Stimulated activated CD8-positive, alpha-beta memory T cell treated with anti-CD3 and anti-CD28 coated beads, Interleukin-12 subunit alpha, Interleukin-12 subunit beta, amount 100 ng/mL, for 24 hours (primary cell): ENCODE measurements at regions not wholly inside any gene's neighbourhood (a gene's known extent, or its start where the extent isn't known, plus 50 kb on each side); places are given as distances from the start of the nearest gene placed in this dataset.

Experiments
- DNase-seq: peaks from one replicate; pipeline ENCODE4 v3.0.0-alpha.2; 2020; ENCODE audit errors: extremely low read depth

DNA sequence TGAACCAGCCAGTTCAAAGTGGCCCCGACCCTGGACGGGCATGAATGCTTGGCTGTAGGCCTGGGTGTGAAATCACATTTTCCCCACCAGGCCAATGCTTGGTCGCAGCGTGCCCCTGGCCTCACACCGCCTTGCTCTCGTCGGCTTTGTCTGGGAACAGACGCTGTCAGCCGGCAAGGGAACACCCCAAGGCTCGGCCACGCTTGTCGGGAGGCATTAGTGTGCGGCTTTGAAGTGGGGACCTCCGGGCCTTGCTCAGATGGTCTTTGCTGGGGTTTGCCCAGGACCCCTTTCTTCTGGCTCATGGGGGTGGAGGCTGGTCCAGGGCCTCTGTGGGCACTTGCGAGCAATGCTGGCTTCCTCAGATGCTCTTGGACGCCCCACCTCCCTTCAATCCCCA lies 79.1 kb downstream of the INHBB start:
- DNase-seq = no peak

DNA sequence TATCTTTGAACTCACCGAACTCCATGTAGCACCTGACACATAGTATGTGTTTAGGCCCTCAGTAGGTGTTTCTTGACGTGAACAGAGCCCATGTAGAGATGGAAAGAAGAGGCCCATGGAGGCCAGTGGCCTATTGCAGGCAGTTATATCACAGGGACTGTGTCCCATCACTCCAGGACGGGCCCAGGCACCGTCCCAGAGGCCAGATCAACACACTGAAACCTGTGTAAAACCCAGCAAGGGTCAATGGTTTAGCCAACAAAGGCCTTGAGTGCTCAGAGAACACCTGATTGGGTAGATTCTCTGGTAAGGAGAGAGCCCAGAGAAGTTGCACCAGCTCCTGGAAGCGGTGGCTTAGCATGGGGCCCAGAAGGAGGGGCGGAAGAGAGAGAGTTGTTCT lies 82.8 kb downstream of the INHBB start:
- DNase-seq = no peak

DNA sequence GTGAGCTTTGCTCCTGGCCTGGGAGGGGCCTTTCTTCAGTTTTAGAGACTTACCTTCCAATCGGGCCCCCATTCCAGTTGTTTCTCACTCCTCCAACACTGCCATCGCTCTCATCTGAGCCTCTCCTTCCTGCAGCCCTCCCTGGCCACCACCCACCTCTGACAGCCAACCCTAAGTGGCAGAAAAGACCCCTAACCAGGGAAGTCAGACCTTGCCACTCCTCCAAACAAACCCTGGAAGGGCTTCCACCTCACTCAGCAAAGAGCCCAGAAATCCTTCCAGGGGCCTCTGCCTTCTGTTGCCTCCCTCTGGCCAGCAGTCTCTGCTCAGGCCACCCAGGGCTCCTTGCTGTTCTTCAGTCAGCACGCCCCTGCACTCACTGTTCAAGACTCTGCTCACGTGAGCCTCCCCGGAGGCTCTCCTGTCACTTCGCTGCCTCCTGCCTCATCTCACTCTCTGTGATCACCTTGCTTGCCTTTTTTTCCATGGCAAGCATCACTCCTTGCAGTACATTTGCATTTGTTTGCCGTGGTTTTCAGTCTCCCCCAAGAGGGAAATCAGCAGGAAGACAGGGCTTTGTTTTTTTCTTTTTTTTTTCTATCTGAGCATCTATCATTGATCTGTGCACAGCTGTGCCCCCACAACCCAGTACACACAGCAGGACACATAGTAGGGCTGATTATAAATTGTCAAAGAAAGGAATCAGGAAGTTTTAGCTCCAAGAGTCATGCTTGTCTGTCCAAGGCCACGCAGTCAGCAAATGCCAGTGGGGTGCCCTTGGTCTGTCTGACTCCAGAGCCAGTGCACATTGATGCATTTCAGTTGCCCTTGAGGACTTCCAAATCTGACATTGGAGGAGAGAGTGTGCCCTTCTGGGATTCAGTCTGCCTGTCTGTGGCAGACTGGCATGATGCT lies 83.9 kb downstream of the INHBB start:
- no peak for DNase-seq

DNA sequence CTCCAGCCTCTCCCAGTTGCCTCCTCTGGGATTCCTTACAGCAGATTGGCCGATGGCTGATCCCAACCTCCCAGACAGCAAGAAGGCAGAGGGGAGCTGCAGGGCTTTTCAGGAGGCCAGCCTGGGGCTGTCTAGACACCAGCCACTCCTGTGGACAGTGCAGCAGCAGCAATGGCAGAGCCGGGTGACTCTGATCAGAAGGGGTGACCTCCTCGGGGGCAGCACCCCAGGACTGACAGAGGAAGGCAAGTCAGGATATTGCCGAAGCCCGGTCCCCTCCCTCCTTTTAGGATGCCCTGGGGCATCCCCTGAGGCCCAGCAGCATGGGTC lies 84.5 kb downstream of the INHBB start:
- DNase-seq = no peak

DNA sequence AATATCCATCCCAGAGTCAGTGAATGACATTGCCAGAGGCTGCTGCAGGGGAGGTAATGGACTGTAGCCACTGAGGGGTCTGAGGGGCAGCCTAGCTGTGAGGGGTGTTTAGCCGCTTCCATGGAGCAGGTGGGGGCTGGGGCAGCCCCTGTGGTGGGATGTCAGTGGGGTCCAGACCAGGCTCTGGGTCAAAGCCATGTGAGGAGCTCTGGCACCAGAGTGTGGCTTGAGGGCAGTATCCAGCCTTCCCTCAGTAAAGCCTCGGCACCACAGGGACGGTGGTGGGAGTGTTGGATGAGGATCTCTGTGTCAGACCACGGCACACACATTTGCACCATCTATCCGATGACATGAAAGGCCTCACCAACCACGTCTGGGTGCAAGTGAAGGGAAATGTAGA lies 85.0 kb downstream of the INHBB start:
- DNase-seq = no peak

DNA sequence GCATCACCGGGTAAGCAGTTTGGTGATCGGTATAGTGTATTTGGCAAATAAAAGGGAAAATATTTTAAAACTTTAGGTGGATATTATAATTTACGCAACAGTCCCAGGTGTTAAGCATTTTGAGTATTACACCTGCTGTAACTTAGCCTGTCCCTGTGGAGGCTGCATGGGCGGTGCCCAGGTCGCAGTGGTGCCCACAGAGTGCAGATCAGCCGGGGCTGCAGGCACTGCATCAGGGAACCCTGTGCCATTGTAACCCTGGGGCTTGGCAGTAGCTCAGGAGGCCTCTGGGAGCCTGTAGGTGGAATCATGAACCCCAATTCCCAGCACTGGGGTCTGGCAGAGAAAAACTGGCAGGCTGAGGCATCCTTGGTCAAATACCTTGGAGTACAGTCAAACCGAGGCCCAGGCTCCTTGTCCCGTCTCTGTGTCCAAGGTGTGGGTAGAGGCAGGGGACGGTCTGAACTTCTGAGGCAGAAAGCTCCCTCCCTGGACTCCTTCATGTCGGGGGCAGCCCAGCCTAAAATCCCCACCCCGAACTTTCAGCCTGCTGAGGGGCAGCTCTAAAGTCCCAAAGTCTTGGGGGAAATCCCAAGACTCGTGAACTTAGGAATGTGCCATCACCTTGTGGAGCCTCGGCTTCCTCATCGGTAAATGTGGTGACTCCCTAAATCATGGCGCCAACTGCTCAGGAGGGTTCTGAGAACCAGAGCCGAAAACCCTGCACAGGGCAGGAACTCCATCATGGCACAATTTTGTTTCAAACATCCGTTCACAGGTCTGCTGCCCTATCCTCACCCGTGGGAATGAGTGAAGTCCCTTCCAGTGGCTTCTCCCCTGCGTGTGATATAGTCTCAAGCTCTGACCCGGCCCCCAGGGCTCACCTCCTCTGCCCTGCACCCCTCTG lies 85.7 kb downstream of the INHBB start:
- no peak for DNase-seq

DNA sequence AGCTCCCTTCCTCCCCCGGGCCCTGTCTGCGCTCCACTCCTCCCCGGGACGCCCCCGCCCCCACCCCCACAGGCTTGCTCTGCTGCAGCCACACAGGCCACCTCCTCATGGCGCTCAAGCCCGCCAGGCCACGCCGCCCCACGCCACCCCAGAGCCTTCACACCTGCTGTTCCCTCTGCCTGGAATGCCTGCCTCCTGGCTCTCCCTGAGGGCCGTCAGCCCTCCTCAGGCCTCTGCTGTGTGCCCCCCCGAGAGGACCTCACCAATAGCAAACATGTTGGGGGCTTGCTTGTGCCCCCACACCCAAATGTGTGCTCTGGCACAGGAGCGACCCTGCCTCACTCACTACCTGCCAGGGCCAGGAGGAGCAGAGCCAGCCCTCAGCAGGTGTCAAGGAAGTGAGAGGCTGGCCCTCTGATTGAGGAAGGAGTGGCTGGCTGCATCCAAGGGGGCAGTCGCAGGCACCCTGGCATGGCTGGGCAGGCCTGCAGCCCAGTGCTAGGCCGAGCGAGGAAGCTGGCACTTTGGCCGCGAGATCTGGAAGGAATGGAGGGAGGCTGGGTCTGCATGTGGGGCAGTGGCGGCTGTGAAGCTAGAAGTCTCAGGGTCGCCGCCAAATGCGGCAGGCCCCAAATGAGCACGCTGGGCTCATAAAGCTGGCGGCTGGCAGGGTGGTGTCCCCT lies 86.5 kb downstream of the INHBB start:
- no peak for DNase-seq

DNA sequence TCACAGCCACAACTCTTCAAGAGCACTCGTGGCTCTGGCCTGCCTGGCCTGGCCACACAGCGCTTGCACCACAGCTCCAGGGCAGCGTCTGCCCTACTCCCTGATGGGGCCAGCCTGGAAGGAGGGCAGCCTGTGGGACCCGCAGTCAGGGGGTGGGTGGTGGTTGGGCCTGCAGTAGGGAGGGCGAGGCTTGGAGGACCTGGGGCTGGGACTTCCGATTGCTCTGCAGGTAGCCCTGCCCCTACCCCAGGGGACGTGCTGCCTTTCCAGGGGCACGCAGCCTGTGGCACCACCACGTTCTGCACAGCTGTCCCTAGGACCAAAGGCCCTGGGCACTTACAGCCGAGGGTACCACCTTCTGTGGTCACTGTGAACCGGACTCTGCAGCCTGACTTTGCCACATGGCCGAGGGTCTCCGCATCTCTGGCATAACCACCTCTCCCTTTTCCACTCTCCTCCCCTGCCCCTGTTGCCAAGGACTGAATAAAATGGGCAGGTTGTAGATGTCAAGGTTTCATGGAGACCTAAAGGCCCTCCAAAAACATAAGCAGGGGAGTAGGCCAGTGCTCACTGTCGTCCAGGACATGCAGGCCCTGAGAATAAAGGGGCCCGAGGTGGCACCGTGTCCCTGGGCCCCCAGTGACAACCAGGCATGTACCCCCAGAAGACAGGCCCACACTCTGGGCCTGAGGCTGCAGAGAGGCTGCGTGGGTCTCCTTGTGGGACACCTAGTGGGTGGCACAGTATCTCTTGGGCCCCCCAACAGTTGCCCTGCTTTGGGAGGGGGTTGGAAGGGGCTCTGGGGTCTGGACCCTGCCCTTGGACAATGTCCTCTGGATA lies 87.3 kb downstream of the INHBB start:
- no peak for DNase-seq

DNA sequence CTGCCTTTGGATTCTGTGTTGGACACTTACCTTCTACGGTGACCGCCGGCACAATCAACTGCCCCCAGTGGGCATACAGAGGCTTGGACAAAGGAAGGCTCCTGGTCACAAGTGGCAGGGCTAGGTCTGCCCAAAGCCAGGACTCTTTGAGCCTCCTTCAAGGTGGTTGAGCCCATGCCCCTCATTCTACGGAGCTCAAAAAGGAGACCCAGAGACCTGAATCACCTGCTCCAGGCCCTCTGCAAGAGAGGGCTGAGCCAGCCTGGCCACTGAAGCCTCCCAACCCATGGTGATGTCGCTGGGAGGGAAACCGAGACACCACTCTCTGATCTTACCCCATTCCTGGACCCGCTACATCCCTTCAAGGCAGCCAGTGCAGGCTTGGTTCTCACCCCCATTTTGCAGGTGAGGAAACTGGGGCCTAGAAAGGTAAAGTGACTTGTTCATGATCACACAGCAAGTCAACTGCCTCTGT lies 87.9 kb downstream of the INHBB start:
- DNase-seq = no peak

DNA sequence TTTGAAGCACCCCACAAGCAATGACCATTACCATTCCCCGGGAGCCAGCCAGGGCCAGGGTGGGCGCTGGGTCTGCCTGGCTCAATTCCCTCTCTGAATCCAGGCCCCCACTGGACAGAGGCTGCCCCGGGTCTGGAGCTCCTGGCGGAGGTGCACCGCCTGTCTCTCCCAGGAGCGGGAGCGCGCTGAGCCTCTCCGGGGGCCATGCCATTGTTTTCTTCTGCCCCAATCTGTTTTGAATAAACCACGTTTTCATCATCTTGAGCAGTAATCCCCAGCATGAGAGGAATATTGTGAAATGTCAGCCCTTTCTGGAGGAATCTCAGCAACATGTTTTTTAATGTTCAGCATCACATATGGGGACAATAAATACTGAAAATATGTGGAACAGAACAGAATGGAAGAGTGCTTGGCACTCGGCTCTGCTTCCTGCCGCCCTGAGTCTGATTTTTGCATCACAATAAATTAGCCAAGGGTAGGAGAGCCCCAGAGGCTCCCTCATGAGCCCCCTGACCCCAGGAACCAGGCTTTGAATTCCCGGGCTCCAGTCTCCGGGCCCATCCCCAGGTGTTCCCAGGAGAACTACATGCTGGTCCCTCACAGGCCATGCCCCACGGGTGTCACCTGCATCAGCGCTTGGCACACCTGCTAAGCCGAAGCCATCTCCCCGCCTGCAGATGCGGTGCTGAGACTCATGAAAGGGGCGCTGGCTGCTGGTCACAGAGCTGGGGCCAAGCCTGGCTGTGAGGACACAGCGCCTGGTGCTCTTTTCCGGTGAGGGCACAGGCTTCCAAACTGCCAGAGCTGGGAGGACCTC lies 88.8 kb downstream of the INHBB start:
- no peak for DNase-seq

DNA sequence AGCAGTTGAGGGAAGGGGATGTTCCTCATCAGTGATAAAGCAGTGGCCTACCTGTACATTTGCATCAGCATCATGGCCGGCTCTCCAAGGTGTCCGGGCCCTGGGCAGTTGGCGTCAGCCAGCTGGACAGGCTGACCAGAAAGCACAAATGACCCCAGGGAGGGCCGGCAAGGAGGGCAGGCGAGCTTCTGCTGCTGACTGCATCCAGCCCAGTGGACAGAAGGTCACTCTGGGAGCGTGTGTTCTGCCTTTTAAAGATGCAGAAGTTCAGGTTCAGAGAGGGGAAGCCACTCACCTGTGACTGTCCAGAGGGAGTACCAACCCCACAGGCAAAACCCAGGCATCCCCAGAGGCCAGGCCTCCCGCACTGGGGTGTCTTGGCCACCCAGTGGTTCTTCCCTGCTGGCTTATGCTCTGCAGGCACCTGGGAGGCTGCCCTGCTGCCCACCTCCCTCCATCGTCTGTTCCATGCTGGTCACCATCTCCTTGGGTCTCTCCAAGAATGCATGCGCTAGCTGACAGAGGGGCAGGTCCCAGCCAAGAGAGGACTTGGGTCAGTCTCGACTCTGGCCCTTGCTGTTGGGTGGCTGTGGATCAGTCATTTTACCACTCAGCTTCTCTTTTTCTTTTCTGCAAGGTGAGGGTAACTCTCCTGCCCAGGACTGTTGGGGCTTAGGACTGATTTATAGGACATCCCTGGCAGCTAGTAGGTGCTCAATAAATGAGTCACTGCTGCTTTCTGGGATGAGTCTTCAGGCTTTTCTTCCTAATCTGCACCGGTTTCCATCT lies 89.9 kb downstream of the INHBB start:
- DNase-seq = no peak

DNA sequence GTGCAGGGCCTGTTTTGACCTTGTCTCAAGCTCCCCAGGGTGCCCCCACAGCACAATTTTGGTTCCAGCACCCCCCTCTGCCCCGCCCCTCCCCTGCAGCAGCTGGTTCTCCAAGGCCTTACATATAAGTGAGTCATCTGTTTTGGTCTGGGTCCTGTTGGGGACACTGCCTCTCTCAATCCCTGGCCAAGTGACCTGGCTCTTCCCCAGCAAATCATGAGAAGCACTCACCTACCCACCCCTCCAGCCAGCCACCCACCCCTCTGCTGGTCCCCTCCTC lies 90.5 kb downstream of the INHBB start:
- no peak for DNase-seq

DNA sequence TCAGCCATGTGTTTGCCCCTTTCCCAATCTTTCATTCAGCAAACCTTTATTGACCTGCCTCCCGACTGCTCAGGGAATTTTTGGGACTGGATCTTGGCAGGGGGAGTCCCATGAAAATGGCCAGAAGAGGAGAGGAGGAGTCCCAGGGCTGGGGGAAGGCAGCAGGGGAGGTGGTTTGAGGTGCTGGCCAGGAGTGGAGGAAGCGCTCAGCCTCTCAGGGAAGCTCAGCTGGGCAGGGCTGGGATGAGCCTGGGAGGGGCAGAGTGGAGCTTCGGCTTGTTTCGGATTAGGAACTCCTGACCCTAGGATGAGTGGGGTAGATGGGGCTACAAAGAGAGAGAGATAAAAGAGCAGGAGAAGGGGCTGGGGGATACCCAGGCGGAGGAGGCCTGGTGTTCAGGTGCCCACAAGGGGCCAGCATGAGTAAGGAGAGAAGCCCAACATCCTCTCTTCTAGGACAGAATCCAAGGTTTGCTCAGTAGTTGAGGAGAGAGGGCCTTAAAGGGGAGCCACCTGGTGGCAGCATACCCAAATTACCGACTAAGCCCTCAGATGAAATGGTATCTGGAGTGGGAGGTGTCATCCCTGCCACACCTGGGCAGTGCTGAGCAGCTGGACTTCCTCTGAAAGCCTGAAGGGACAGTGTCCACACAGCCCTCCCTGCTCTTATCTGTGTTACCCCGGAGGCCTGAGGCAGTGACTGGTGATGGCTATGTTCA lies 91.1 kb downstream of the INHBB start:
- DNase-seq = no peak

DNA sequence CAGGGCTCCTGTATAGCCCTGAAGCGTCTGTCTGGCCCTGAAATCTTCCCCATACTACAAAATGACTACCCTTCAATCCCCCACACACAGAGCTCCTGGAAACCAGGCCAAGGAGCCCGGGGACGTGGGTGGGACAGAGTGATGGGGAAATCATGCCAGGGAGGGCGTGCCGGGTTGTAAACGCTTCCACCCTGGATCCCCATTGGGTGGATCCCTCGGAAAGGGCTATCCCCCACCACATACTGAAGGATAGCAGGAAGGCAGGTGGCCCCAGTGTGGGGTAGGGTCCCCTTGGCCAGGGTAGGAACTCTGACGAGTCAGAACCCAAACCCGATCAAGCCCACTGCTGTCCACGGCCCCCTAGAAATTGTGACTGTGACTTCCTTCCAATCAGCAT lies 91.7 kb downstream of the INHBB start:
- no peak for DNase-seq

DNA sequence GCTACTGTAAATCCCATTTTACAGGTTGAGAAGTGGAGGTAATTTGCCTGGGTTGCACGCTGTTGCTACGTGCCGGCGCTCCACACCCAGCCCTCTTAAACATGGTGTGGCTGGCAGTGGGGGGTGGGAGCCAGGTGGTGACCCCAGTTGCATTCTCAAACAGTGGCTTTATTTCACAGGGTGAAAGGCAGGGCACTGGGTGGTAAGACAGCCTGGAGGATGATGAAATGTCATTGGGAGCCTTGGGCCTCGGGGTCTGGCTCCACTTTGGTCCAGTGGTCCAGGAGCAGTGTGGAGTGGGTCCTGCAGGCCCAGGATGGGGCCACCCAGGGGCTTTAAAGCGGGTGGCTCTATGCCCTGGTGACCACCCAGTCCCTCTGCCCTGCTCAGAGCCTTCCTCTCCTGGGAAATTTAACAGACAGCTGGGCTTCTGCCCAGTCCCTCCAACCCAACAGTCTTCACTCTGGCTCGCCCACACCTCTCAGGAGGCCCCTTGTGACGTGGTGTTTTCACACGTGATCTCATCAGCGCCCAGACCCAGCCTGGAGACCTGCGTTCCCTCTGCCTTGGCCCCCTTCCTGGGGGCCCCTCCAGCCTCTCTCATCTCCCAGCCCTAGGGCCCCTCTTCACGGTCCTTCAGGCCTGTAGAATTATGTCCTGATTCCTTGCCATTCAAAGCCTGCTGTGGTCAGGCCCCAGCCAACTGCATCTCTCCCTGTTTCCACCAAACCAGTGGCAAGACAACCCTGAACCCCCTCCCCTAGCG lies 92.5 kb downstream of the INHBB start:
- no peak for DNase-seq

DNA sequence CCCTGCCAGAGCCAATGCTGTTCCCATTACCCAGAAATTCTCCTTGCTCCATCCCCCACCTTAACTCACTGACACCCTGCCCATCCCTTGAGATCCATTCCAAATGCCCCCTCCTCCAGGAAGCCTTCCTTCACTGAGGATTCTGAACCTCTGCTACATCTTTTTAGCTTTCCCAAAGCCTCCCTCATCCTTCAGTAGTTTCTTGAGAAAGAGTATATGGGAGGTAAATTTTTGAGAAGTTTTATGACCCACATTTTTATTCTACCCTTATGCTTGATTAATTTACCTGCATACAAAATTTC lies 93.1 kb downstream of the INHBB start:
- no peak for DNase-seq

DNA sequence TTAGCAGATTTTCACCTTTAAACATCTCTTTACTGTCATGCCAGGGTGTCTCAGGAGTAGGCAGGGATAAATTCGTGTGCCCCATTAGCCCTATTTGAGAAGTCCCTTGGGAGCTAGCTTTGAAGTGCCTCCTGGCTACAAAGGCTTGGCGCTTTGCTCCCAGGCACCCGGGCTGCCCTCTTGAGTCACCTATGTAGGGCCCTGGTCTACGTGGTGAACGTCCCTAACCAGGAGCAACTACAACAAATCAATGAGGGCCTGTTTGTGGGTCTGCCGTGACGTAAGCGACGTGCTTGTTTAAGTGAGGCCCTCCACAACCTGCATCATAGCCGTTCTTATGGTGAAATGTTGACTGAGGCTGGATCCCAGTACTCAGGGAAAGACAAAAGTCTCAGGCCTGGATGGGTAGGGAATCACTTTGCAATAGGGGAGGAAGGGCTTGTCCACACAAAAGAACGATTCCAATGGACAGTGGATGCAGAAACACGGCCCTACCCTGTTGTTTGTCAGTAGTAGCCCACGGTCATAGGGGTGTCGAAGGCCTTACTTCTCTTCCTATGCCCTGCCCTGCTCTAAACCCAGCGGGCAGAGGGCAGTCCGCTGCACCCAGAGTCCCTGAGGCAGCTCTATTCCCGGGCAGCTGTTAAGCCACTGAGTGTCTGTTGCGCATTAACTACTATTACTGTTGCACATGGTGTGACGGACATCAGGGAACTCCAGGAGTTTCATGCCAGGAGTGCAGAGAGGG lies 93.9 kb downstream of the INHBB start:
- no peak for DNase-seq
